HL-60 (cell line): ENCODE measurements at regions not wholly inside any gene's neighbourhood (a gene's known extent, or its start where the extent isn't known, plus 50 kb on each side); places are given as distances from the start of the nearest gene placed in this dataset.

Experiments used
- DNase-seq, 2 experiments: peaks; one replicate each; pipeline ENCODE4 v3.0.0-alpha.2; 2010 to 2020; ENCODE audit warnings: low read depth in 1 of 2, low spot score in 1 of 2
- H3K27ac ChIP-seq: fragments of 250-450 bp; sonication (Bioruptor Pico); replicated peaks from 2 replicates; pipeline ENCODE4 v1.5.1; 2020; ENCODE audit warnings: mild to moderate bottlenecking, moderate library complexity
- H3K27me3 ChIP-seq: fragments of 250-450 bp; sonication (Bioruptor Pico); 2 replicates; pipeline ENCODE4 v1.5.1; 2021; ENCODE audit warnings: mild to moderate bottlenecking, moderate library complexity; ENCODE audit not compliant: insufficient read depth, poor library complexity, severe bottlenecking
- H3K4me3 ChIP-seq: replicated peaks from 2 replicates; pipeline ENCODE4 v1.5.1; 2011; ENCODE audit warnings: mild to moderate bottlenecking, control low read depth, low read length; ENCODE audit not compliant: insufficient read depth
- CTCF ChIP-seq: IDR thresholded peaks from one replicate; pipeline ENCODE4 v1.5.1; 2011; ENCODE audit warnings: low read length, control low read depth, inconsistent platforms; ENCODE audit not compliant: insufficient read depth
- GABPA ChIP-seq: IDR thresholded peaks from 2 replicates; pipeline ENCODE4 v1.6.1; 2012; ENCODE audit warnings: low read depth
- POLR2AphosphoS5 ChIP-seq: IDR thresholded peaks from 2 replicates; pipeline ENCODE4 v1.6.1; 2012; ENCODE audit warnings: low read depth
- REST ChIP-seq: IDR thresholded peaks from 2 replicates; pipeline ENCODE4 v1.6.1; 2012; ENCODE audit warnings: low read depth; ENCODE audit not compliant: insufficient replicate concordance
- SPI1 ChIP-seq: IDR thresholded peaks from 2 replicates; pipeline ENCODE4 v1.6.1; 2012; ENCODE audit warnings: low read depth, mild to moderate bottlenecking, borderline replicate concordance

GRCh38 chr11:45754741-45755140, 50.2 kb upstream of the SLC35C1 start:
- Histone ChIP-seq H3K4me3 (no peak overlapping the region), H3K27me3 (peaks cover 11% of the 10 kb centered on the region), H3K27ac (no peak overlapping the region)
- DNase-seq, result no peak
- TF ChIP-seq GABPA (no peak), POLR2AphosphoS5 (no peak), REST (no peak), SPI1 (no peak), CTCF (no peak)

GRCh38 chr11:45754261-45754709, 50.7 kb upstream of the SLC35C1 start:
- H3K27me3 ChIP-seq, result peaks cover 11% of the 10 kb centered on the region
- DNase-seq, result no peak
- no peak overlapping the region for H3K4me3 ChIP-seq
- no peak for TF ChIP-seq CTCF
- TF ChIP-seq SPI1, result no peak
- no peak for TF ChIP-seq GABPA
- TF ChIP-seq REST, result no peak
- TF ChIP-seq POLR2AphosphoS5, result no peak
- H3K27ac ChIP-seq, result no peak overlapping the region

- TF ChIP-seq REST (no peak), CTCF (no peak), GABPA (no peak)
- no peak for DNase-seq
These were observed 52.8 kb upstream of the SLC35C1 start for GRCh38 chr11:45752106-45752505.

More at GRCh38 chr11:45752106-45752505, 52.8 kb upstream of the SLC35C1 start:
- Histone ChIP-seq H3K27me3 (peaks cover 11% of the 10 kb centered on the region), H3K4me3 (no peak overlapping the region), H3K27ac (no peak overlapping the region)
